ENCODE measurements at regions not wholly inside any gene's neighbourhood (a gene's known extent, or its start where the extent isn't known, plus 50 kb on each side); places are given as distances from the start of the nearest gene placed in this dataset.

DNA sequence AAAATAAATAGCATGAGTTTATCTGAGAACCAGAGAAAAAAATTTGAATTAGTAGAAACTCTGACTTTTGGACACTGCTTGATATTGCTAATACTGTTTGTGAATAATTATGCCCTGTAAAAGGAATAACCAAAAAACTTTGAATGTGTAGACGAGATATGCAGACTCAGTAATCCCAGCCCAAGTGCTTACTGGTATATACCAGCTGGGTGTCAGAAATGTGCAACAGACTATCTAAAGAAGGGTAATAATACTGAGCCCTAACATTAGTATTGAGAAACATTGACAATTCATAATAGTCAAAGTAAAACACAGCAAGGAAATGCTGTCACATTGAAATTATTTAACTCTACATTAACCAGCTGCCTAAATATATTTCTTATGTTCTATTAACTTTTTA lies 60.5 kb upstream of the ZC3H15 start:
- no peak for TF ChIP-seq GATA3 (IDR thresholded peaks at IDR 0.05; ENCODE audit: low read depth, low read length)
- TF ChIP-seq GATA2 (IDR thresholded peaks at IDR 0.05; ENCODE audit: low read depth, low read length): no peak
